Common myeloid progenitor, CD34-positive (primary cell): ENCODE measurements at regions not wholly inside any gene's neighbourhood (a gene's known extent, or its start where the extent isn't known, plus 50 kb on each side); places are given as distances from the start of the nearest gene placed in this dataset.

Source experiments
- CTCF ChIA-PET: fragments of 350-600 bp; sonication (Branson Sonifier 250); formaldehyde crosslinking; loops from one replicate; lab custom pipeline; 2021; ENCODE audit warnings: antibody characterized with exemption; lab: Charles Lee
- POLR2A ChIA-PET: fragments of 350-600 bp; sonication (Branson Sonifier 250); formaldehyde crosslinking; loops from one replicate; lab custom pipeline; 2021; ENCODE audit warnings: antibody characterized with exemption; lab: Charles Lee
- DNase-seq, 3 donors: peaks; one replicate each; pipeline versions ENCODE4 v3.0.0 to v3.0.0-alpha.2; 2013
- H3K27ac ChIP-seq, 2 experiments: 1 replicate in 1 of 2; 2 replicates in 1 of 2; pipeline ENCODE4 v1.7.0; 2013; ENCODE audit warnings: inconsistent platforms in 2 of 2, low read length in 2 of 2, mild to moderate bottlenecking in 2 of 2, low read depth in 1 of 2, moderate library complexity in 1 of 2; ENCODE audit not compliant: severe bottlenecking in 2 of 2, insufficient read depth in 1 of 2, poor library complexity in 1 of 2
- H3K27me3 ChIP-seq, 5 experiments: replicated peaks in 2 of 5; 1 replicate in 3 of 5; 2 replicates in 2 of 5; pipeline versions ENCODE4 v1.6.1 to v1.7.0; 2013; ENCODE audit warnings: low read length in 4 of 5, mild to moderate bottlenecking in 2 of 5, moderate library complexity in 2 of 5, inconsistent platforms in 1 of 5; ENCODE audit not compliant: insufficient read depth in 5 of 5, control insufficient read depth in 4 of 5
- H3K36me3 ChIP-seq, 4 experiments: 1 replicate in 2 of 4; 2 replicates in 2 of 4; pipeline versions ENCODE4 v1.6.1 to v1.7.0; 2013; ENCODE audit warnings: low read length in 3 of 4, control low read depth in 1 of 4, mild to moderate bottlenecking in 1 of 4; ENCODE audit not compliant: control insufficient read depth in 4 of 4, insufficient read depth in 4 of 4
- H3K4me1 ChIP-seq, 4 experiments: 1 replicate in 3 of 4; 2 replicates in 1 of 4; pipeline versions ENCODE4 v1.6.1 to v1.7.1; 2013; ENCODE audit warnings: low read length in 3 of 4, mild to moderate bottlenecking in 3 of 4, control low read depth in 1 of 4, inconsistent platforms in 1 of 4, moderate library complexity in 1 of 4; ENCODE audit not compliant: control insufficient read depth in 4 of 4, insufficient read depth in 4 of 4; ENCODE audit errors: control extremely low read depth in 1 of 4
- H3K4me3 ChIP-seq, 7 experiments: 1 replicate in 4 of 7; 2 replicates in 3 of 7; pipeline versions ENCODE4 v1.5.1 to v1.7.0; 2013; ENCODE audit warnings: mild to moderate bottlenecking in 7 of 7, low read length in 6 of 7, moderate library complexity in 6 of 7, inconsistent platforms in 2 of 7, low read depth in 2 of 7, control low read depth in 1 of 7; ENCODE audit not compliant: insufficient read depth in 4 of 7, control insufficient read depth in 1 of 7; ENCODE audit errors: extremely low read depth in 1 of 7
- H3K9me3 ChIP-seq, 5 experiments: 1 replicate in 4 of 5; 2 replicates in 1 of 5; pipeline versions ENCODE4 v1.6.1 to v1.7.1; 2013; ENCODE audit warnings: low read length in 4 of 5, mild to moderate bottlenecking in 2 of 5, inconsistent platforms in 1 of 5, low read depth in 1 of 5, moderate library complexity in 1 of 5; ENCODE audit not compliant: control insufficient read depth in 4 of 5, insufficient read depth in 2 of 5; ENCODE audit errors: control extremely low read depth in 1 of 5
- whole genome bisulfite sequencing: methylation state at CpG from one replicate; pipeline ENCODE4 v1.1.5; 2013; ENCODE audit not compliant: insufficient coverage; 5-methylcytosine and 5-hydroxymethylcytosine counted together

DNA sequence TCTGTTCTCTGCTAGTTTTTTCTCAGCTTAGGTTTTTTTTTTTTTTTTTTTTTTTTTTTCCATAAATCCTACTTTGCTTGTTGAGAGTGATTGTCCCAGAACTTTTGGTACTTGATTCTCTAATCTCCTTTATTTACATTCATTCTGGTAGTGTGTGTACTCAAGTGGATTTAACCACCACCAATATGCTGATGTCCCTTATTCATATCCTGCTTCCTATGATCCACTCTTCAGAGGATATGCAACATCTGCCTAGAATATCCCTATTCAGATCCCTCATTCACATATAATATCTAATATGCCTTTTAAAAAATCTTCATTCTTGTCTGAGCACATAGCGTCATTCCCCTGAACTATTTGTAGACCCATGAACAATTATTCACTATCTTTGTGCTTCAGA, 342.9 kb downstream of the VGLL3 start:
- H3K9me3 ChIP-seq = no peaks in the 10 kb centered on the region
- no peak overlapping the region for H3K4me3 ChIP-seq
- H3K27ac ChIP-seq = no peak overlapping the region
- DNase-seq = no peak
- no peaks in the 10 kb centered on the region for H3K4me1 ChIP-seq
- WGBS = no CpG with 5 or more reads among the region's 1 CpG
- no peaks in the 10 kb centered on the region for H3K36me3 ChIP-seq
- POLR2A ChIA-PET = no interaction called here
- H3K27me3 ChIP-seq = no peaks in the 10 kb centered on the region
- CTCF ChIA-PET = no interaction called here

DNA sequence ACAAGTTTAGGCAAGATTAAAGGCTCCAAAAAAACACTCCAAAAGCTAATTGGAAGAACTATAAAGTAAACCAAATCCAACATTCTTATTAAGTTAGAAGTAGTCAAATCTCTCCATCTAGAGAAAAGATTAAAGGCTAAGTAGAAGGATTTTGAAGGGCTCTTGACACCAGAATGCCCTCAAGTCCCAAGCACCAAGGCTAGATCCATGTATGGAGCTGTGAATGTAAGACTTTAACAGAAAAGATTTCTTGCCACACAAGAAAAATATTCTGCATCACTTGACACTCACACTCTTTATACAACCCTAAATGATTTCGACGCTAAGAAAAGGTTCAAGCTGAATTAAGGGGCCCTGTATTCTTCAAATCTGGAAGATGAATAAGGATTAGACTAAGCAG, 345.2 kb downstream of the VGLL3 start:
- no peak overlapping the region for H3K4me3 ChIP-seq
- no peak for DNase-seq
- H3K4me1 ChIP-seq = no peaks in the 10 kb centered on the region
- H3K9me3 ChIP-seq = no peaks in the 10 kb centered on the region
- no peaks in the 10 kb centered on the region for H3K36me3 ChIP-seq
- no CpG with 5 or more reads among the region's 2 CpGs for WGBS
- H3K27ac ChIP-seq = no peak overlapping the region
- ChIA-PET POLR2A (no interaction called here), CTCF (interaction anchor here (1.2 kb wide), 1 partner anchor 9 kb away, joined by 3 read pairs; no protein-coding TSS in a partner anchor)
- no peaks in the 10 kb centered on the region for H3K27me3 ChIP-seq

DNA sequence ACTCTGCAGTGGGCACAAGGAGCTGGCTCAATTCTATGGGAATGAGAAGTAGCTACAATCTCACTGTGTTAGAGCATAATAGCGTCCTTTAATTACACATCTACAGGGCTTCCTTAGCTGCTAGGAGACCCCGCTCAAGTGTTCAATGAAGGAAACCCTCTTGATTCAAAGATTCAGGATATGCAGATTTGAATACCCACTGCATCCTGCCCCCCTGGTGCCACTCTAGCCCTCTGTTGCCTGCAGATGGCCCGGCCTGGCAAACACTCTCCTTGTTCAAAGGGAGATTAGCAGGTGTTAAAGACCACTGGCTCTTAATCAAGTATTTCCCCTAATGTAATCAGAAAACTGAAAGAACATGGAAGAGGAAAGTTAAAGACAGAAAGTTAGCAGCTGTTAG, 356.6 kb downstream of the VGLL3 start:
- Histone ChIP-seq H3K9me3 (no peaks in the 10 kb centered on the region), H3K27me3 (no peaks in the 10 kb centered on the region), H3K4me3 (no peak overlapping the region), H3K27ac (no peak overlapping the region), H3K4me1 (no peaks in the 10 kb centered on the region), H3K36me3 (no peaks in the 10 kb centered on the region)
- ChIA-PET POLR2A (no interaction called here), CTCF (no interaction called here)
- DNase-seq = no peak
- whole genome bisulfite sequencing = 94% methylated on average over 2 of the region's 3 CpGs

DNA sequence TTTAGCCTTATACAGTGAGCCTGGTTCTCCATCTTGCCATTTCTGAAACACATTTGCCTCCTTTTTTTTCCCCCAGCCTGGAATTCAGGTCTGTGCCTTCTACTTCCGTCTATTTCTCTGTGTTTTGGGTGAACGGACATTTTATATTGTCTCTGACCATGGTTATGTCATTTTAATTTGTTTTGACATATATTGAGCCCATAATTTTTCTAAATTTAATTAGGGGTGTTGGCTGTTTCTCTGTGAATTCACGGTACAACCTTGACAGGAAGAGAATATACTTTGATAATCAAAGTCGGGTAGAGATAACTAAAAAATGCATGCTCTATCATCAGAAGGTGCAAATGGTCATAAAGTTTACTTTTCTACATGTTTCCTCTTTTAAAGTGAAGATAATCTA, 361.4 kb downstream of the VGLL3 start:
- WGBS = no CpG with 5 or more reads among the region's 4 CpGs
- Histone ChIP-seq H3K27ac (no peak overlapping the region), H3K4me1 (no peaks in the 10 kb centered on the region), H3K27me3 (no peaks in the 10 kb centered on the region), H3K36me3 (no peaks in the 10 kb centered on the region), H3K4me3 (no peak overlapping the region), H3K9me3 (no peaks in the 10 kb centered on the region)
- ChIA-PET POLR2A (no interaction called here), CTCF (no interaction called here)
- no peak for DNase-seq

DNA sequence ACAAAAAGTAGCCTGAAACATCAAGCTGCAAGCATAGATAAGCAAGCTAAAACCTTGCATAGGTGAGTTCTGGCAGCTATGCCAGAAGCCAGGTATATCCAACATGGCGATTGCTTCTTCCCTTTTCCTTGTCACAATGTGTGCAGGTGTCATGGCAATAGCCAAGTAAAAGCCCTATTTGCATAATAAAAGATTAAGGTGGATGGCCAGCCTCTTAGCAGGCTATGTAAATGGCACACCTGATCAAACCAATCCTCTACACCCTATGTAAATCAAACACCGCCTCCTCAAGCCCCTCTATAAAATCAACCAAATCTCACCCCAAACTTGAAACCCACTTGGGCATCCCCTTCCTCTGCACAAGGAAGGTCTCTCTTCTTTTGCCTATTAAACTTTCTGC, 366.8 kb downstream of the VGLL3 start:
- POLR2A ChIA-PET = no interaction called here

DNA sequence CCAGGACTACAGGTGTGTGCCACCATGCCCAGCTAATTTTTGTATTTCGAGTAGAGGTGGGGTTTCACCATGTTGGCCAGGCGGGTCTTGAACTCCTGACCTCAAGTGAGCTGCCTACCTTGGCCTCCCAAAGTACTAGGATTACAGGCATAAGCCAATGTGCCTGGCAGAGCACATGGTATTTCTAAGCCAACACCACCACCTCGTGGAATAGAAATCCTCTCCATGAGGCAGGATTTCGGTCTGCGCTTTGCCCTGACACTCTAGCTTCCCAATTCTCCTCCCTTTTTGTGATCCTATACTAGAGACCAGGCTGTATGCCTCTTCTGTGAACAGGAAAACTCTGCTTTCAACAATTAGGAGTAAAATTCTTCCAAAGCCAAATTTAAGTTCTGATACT, 372.2 kb downstream of the VGLL3 start:
- H3K4me1 ChIP-seq = no peaks in the 10 kb centered on the region
- H3K4me3 ChIP-seq = no peak overlapping the region
- no peak overlapping the region for H3K27ac ChIP-seq
- CTCF ChIA-PET = no interaction called here
- H3K36me3 ChIP-seq = no peaks in the 10 kb centered on the region
- DNase-seq = no peak
- WGBS = 96% methylated on average over 3 of the region's 5 CpGs
- peaks cover 0 to 4% (median 0%) of the 10 kb centered on the region in 5 experiments for H3K9me3 ChIP-seq
- POLR2A ChIA-PET = no interaction called here
- no peaks in the 10 kb centered on the region for H3K27me3 ChIP-seq

More for the DNA sequence above, 366.8 kb downstream of the VGLL3 start:
- CTCF ChIA-PET = no interaction called here
- H3K4me3 ChIP-seq = no peak overlapping the region
- no peak for DNase-seq
- H3K27ac ChIP-seq = no peak overlapping the region
- H3K36me3 ChIP-seq = no peaks in the 10 kb centered on the region
- H3K4me1 ChIP-seq = no peaks in the 10 kb centered on the region
- H3K9me3 ChIP-seq = no peaks in the 10 kb centered on the region
- H3K27me3 ChIP-seq = no peaks in the 10 kb centered on the region
- WGBS = no CpG with 5 or more reads among the region's 2 CpGs

DNA sequence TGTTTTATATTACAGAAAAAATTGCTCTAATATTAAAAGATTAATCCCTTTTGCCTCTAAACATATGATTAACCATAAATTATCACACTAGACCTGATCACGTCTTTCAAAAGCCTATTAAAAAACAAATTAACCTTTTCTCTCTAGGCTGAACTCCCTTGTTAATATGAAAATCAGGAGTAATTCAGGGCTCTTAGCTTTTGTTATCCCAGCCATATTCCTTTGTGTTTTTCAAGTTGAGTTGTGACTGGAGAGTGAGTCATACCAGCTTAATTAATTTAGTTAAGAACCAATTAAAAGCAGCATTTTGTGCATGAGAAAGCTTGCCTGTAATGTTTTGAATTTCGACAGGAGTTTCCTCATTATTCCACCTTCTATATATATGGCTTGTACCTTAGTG, 385.8 kb downstream of the VGLL3 start:
- Histone ChIP-seq H3K36me3 (no peaks in the 10 kb centered on the region), H3K4me1 (no peaks in the 10 kb centered on the region), H3K27ac (no peak overlapping the region), H3K9me3 (no peaks in the 10 kb centered on the region), H3K27me3 (no peaks in the 10 kb centered on the region), H3K4me3 (no peak overlapping the region)
- POLR2A ChIA-PET = no interaction called here
- CTCF ChIA-PET = no interaction called here
- DNase-seq = no peak
- WGBS = no CpG with 5 or more reads among the region's 2 CpGs
